ENCODE measurements at regions not wholly inside any gene's neighbourhood (a gene's known extent, or its start where the extent isn't known, plus 50 kb on each side); places are given as distances from the start of the nearest gene placed in this dataset.
"Not testable (repeated sequence)": the region's sequence is repeated elsewhere in the genome, so short reads cannot be mapped to it uniquely, and the experiment has no call there.

DNA sequence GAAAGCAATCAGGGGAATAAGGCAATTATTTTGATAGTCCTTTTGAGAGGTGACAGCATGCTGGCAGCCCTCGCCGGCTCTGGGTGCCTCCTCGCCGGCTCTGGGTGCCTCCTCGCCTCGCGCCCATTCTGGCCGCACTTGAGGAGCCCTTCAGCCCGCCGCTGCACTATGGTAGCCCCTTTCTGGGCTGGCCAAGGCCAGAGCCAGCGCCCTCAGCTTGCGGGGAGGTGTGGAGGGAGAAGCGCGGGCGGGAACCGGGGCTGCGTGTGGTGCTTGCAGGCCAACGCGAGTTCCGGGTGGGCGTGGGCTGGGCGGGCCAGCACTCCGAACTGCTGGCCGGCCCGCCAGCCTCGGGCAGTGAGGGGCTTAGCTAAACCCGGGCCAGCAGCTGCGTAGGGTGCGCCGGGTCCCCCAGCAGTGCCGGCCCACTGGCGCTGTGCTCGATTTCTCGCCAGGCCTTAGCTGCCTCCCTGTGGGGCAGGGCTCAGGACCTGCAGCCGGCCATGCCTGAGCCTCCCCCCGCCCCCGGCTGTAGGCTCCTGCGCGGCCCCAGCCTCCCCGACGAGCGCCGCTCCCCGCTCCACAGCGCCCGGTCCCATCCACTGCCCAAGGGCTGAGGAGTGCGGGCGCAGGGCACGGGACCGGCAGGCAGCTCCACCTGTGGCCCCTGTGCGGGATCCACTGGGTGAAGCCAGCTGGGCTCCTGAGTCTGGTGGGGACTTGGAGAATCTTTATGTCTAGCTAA, 193.5 kb downstream of the ADCYAP1 start:
- TF ChIP-seq POLR2AphosphoS5 (IDR thresholded peaks at IDR 0.05; ENCODE audit: borderline replicate concordance, low read depth, low read length); EZH2 (IDR thresholded peaks at IDR 0.05): not testable (repeated sequence)
